Stomach (tissue), 4 donors: ENCODE measurements at regions not wholly inside any gene's neighbourhood (a gene's known extent, or its start where the extent isn't known, plus 50 kb on each side); places are given as distances from the start of the nearest gene placed in this dataset.

Source experiments
- EP300 ChIP-seq: sonication (generic); formaldehyde crosslinking; IDR thresholded peaks from one replicate; pipeline ENCODE4 v1.6.1; 2017; ENCODE audit warnings: antibody characterized with exemption
- POLR2A ChIP-seq, 4 donors: fragments of 450-650 bp; IDR thresholded peaks; one replicate each; pipeline ENCODE4 v1.6.1; 2016; ENCODE audit warnings: antibody characterized with exemption in 4 of 4, control low read depth in 2 of 4, mild to moderate bottlenecking in 1 of 4, moderate library complexity in 1 of 4
- TF ChIP-seq, protein P1 (sequence below), 7 experiments: fragments of 450-650 bp in 4 of 7; fragments of 200-600 bp in 3 of 7; sonication (generic) in 3 of 7; IDR thresholded peaks; one replicate each; pipeline ENCODE4 v1.5.1; 2016 to 2019; ENCODE audit warnings: antibody characterized with exemption in 7 of 7, control low read depth in 2 of 7, mild to moderate bottlenecking in 1 of 7

DNA sequence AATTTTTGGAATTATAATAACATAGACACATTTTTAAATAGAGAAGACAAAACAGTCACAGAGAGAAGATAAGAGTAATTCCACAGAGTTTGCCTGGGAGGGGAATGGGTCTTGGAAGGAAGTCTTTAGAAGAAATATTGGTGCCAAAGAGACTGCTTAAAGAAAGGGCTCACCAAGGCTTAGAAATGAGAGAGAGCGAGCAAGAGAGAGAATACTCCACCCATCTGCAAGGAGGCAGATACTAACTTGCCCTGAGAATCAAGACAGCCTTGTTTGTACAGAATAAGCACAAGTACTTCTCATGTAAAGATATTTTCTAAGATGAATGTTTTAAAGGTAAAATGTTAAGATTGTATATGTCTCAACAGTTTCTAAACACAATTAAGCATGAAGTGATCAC, 165.5 kb downstream of the SLC38A4 start:
- TF ChIP-seq, protein P1, sequence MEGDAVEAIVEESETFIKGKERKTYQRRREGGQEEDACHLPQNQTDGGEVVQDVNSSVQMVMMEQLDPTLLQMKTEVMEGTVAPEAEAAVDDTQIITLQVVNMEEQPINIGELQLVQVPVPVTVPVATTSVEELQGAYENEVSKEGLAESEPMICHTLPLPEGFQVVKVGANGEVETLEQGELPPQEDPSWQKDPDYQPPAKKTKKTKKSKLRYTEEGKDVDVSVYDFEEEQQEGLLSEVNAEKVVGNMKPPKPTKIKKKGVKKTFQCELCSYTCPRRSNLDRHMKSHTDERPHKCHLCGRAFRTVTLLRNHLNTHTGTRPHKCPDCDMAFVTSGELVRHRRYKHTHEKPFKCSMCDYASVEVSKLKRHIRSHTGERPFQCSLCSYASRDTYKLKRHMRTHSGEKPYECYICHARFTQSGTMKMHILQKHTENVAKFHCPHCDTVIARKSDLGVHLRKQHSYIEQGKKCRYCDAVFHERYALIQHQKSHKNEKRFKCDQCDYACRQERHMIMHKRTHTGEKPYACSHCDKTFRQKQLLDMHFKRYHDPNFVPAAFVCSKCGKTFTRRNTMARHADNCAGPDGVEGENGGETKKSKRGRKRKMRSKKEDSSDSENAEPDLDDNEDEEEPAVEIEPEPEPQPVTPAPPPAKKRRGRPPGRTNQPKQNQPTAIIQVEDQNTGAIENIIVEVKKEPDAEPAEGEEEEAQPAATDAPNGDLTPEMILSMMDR (IDR thresholded peaks at IDR 0.05) = no peak
- TF ChIP-seq POLR2A (IDR thresholded peaks at IDR 0.05) (no peak), EP300 (no peak)
